ENCODE measurements at regions not wholly inside any gene's neighbourhood (a gene's known extent, or its start where the extent isn't known, plus 50 kb on each side); places are given as distances from the start of the nearest gene placed in this dataset.

DNA sequence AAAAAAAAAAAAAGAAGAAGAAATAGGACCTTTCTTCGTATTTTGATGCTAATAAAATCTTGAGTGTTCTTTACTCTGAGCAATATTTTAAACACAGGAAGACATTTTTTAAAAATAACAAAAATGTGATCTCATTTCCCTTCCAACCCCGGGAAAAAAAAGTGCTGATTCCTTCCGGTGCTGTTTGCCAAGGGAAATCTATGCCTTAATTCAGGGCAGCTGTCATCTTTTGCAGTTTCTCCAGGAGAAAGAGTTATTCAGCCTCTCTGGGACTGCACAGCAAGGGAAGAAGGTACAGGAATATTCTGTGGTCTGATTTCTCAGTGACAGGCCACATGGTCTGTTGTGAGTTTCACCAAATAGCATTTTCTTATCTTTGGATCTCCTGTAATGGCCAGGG, 291.9 kb upstream of the IRX1 start:
- TF ChIP-seq, protein P1, sequence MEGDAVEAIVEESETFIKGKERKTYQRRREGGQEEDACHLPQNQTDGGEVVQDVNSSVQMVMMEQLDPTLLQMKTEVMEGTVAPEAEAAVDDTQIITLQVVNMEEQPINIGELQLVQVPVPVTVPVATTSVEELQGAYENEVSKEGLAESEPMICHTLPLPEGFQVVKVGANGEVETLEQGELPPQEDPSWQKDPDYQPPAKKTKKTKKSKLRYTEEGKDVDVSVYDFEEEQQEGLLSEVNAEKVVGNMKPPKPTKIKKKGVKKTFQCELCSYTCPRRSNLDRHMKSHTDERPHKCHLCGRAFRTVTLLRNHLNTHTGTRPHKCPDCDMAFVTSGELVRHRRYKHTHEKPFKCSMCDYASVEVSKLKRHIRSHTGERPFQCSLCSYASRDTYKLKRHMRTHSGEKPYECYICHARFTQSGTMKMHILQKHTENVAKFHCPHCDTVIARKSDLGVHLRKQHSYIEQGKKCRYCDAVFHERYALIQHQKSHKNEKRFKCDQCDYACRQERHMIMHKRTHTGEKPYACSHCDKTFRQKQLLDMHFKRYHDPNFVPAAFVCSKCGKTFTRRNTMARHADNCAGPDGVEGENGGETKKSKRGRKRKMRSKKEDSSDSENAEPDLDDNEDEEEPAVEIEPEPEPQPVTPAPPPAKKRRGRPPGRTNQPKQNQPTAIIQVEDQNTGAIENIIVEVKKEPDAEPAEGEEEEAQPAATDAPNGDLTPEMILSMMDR (IDR thresholded peaks at IDR 0.05), result no peak
- TF ChIP-seq POLR2A (IDR thresholded peaks at IDR 0.05) (no peak), EP300 (IDR thresholded peaks at IDR 0.05; ENCODE audit: low read depth) (no peak), POLR2AphosphoS5 (IDR thresholded peaks at IDR 0.05) (no peak)

All from transverse colon (tissue), 4 donors.